Cardiac muscle cell (in vitro differentiated cells and primary cell): ENCODE measurements at regions not wholly inside any gene's neighbourhood (a gene's known extent, or its start where the extent isn't known, plus 50 kb on each side); places are given as distances from the start of the nearest gene placed in this dataset.

Experiments
- DNase-seq, 2 donors: peaks; one replicate each; pipeline versions ENCODE4 v3.0.0 to v3.0.0-alpha.2; 2010 to 2017; ENCODE audit warnings: low read depth in 1 of 2, low spot score in 1 of 2
- H3K27ac ChIP-seq: fragments of 200-600 bp; sonication (generic); 2 replicates; pipeline ENCODE4 v1.5.1; 2016
- H3K27me3 ChIP-seq: fragments of 200-600 bp; sonication (generic); 2 replicates; pipeline ENCODE4 v1.6.0; 2016; ENCODE audit warnings: control low read depth
- H3K36me3 ChIP-seq: fragments of 200-600 bp; sonication (generic); 2 replicates; pipeline ENCODE4 v1.5.1; 2016; ENCODE audit warnings: control low read depth
- H3K4me1 ChIP-seq: fragments of 200-600 bp; sonication (generic); 2 replicates; pipeline ENCODE4 v1.8.1; 2017; ENCODE audit warnings: low read depth, mild to moderate bottlenecking, mixed run types
- H3K4me3 ChIP-seq: fragments of 200-600 bp; sonication (generic); 2 replicates; pipeline ENCODE4 v1.5.1; 2016; ENCODE audit warnings: mild to moderate bottlenecking
- H3K9me3 ChIP-seq: fragments of 200-600 bp; sonication (generic); 2 replicates; pipeline ENCODE4 v1.5.1; 2017; ENCODE audit warnings: low read depth, mild to moderate bottlenecking, control low read depth
- TF ChIP-seq, protein P1 (sequence below): IDR thresholded peaks from 2 replicates; pipeline ENCODE4 v1.5.1; 2012; ENCODE audit warnings: low read depth, mild to moderate bottlenecking, low read length

DNA sequence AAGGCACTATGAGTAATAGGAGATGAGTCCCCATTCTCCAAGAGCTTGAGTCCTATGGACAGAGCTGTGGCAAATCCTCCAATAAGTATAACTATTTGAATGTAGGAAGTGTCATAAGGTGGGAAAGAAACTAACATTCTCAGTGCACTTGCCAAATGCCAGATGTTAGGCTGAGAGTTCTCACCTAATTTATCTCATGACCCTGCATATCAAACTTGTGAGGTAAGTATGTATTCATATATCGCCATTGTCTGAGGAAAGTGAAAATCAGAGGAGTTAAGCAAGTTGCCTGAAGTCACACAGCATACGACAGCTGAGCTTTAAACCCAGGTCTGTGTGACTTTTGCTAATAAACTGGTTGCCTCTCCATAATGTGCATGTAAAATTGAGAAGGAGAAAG lies 169.5 kb downstream of the TTC32 start:
- Histone ChIP-seq H3K4me1 (no peaks in the 10 kb centered on the region), H3K4me3 (no peak overlapping the region), H3K27me3 (no peaks in the 10 kb centered on the region), H3K27ac (no peak overlapping the region), H3K9me3 (no peaks in the 10 kb centered on the region), H3K36me3 (no peaks in the 10 kb centered on the region)
- no peak for DNase-seq
- TF ChIP-seq, protein P1, sequence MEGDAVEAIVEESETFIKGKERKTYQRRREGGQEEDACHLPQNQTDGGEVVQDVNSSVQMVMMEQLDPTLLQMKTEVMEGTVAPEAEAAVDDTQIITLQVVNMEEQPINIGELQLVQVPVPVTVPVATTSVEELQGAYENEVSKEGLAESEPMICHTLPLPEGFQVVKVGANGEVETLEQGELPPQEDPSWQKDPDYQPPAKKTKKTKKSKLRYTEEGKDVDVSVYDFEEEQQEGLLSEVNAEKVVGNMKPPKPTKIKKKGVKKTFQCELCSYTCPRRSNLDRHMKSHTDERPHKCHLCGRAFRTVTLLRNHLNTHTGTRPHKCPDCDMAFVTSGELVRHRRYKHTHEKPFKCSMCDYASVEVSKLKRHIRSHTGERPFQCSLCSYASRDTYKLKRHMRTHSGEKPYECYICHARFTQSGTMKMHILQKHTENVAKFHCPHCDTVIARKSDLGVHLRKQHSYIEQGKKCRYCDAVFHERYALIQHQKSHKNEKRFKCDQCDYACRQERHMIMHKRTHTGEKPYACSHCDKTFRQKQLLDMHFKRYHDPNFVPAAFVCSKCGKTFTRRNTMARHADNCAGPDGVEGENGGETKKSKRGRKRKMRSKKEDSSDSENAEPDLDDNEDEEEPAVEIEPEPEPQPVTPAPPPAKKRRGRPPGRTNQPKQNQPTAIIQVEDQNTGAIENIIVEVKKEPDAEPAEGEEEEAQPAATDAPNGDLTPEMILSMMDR = no peak

DNA sequence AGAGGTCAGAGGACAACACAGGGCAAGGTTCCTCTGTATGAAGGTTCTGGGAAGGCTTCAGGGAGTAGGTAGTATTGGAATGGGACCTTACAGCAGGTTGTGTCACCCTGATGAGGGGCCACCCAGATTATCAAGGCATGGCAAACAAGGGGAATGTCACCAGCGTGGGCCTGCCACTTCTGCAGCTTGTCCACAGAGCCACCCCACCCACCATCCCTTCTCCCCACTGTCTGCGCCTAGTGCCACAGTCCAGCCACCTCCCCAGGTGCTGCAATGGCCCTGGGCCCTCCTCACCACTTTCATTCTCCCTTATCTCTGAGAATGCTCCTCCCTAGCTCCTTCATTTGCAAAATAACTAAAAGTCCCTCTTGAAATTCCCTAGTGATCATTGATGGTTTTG lies 170.3 kb downstream of the TTC32 start:
- Histone ChIP-seq H3K4me3 (no peak overlapping the region), H3K27ac (no peak overlapping the region), H3K9me3 (no peaks in the 10 kb centered on the region), H3K27me3 (no peaks in the 10 kb centered on the region), H3K4me1 (no peaks in the 10 kb centered on the region), H3K36me3 (no peaks in the 10 kb centered on the region)
- TF ChIP-seq, protein P1 = no peak
- no peak for DNase-seq

DNA sequence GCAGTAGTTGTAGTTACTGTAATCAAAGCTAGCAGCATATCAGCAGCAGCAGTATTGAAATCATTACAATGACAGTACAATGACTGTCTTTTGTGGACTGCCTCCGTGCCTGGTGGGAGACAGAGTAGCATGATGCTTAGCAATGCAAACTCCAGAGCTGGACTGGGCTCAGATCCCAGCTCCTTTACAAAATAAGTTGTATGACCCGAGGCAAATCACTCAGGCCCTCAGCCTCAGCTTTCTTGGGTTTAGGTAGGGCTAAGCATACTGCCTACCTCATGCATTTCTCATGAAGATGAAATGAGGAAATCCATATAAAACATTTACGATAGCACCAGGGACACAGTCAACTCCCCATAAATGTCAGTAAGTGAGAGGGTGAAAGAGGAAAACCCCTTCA lies 170.7 kb downstream of the TTC32 start:
- TF ChIP-seq, protein P1 = no peak
- Histone ChIP-seq H3K9me3 (no peaks in the 10 kb centered on the region), H3K27ac (no peak overlapping the region), H3K4me1 (no peaks in the 10 kb centered on the region), H3K27me3 (no peaks in the 10 kb centered on the region), H3K4me3 (no peak overlapping the region), H3K36me3 (no peaks in the 10 kb centered on the region)
- DNase-seq = no peak

DNA sequence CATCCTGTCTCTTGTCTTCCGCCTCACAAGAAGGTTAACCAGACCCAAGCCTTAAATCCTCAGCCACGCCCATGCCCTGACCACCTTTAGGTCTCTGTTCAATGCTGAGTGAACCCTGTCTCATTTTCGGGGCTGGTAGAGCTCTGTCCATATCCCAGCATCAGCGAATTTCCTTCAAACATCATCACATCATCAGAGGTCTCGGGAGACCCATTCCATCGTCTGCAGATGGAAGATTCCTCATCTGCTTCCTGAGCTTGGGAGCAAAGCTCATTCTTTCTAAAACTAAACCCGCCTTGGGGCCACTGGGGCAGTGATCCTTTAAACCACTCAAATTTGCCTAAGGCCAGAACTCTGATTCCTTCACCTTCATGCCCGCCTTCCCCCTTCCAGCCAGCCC lies 173.7 kb downstream of the TTC32 start:
- H3K4me1 ChIP-seq = no peaks in the 10 kb centered on the region
- TF ChIP-seq, protein P1 = no peak
- no peaks in the 10 kb centered on the region for H3K36me3 ChIP-seq
- H3K27ac ChIP-seq = no peak overlapping the region
- H3K27me3 ChIP-seq = no peaks in the 10 kb centered on the region
- no peaks in the 10 kb centered on the region for H3K9me3 ChIP-seq
- DNase-seq = no peak
- no peak overlapping the region for H3K4me3 ChIP-seq

DNA sequence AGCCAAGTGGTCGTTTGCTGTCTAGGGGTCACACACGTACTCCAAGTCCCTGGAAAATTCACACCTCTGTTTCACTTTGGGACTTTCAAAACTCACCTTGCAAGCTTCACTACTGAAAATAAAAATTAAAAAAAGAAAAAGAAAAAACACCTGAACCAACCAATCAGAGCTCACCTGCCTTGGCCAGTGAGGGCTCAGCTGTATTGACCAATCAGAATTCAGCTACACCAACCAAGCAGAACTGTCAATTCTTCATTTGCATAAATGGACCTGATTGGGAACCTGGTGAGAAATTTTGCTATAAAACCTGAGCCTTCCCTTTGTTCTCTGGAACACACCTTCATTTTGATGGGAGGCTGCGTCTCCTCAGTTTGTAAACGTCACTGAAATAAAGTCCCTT lies 176.4 kb downstream of the TTC32 start:
- no peak overlapping the region for H3K4me3 ChIP-seq
- no peak overlapping the region for H3K27ac ChIP-seq
- TF ChIP-seq, protein P1 = no peak
- H3K9me3 ChIP-seq = no peaks in the 10 kb centered on the region
- DNase-seq = no peak
- no peaks in the 10 kb centered on the region for H3K4me1 ChIP-seq
- no peaks in the 10 kb centered on the region for H3K36me3 ChIP-seq
- H3K27me3 ChIP-seq = no peaks in the 10 kb centered on the region

DNA sequence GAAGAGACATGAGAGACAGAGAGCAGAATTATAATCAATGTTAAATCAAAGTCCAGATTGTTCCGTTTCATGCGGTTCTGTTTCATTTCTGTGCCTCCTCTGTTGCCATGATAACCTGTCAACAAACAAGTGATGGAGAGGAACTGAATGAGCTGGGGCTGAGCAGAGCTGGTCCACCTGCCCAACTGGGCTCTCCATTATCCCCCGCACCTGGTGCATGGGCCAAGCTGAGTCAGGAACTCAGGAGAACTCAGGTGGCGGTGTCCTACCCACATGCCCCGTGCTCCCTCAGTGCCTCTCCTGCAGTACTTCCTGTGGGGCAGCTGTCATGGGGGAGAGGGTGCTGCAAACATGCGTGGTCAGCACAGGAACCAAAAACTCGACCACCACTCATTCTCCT lies 178.8 kb downstream of the TTC32 start:
- TF ChIP-seq, protein P1 = no peak
- Histone ChIP-seq H3K36me3 (no peaks in the 10 kb centered on the region), H3K27ac (no peak overlapping the region), H3K4me3 (no peak overlapping the region), H3K4me1 (no peaks in the 10 kb centered on the region), H3K9me3 (no peaks in the 10 kb centered on the region), H3K27me3 (no peaks in the 10 kb centered on the region)
- no peak for DNase-seq
